Loucy (cell line): ENCODE measurements at regions not wholly inside any gene's neighbourhood (a gene's known extent, or its start where the extent isn't known, plus 50 kb on each side); places are given as distances from the start of the nearest gene placed in this dataset.

Experiments
- CTCF ChIP-seq: fragments of 200-600 bp; sonication (generic); conservative IDR thresholded peaks from 2 replicates; pipeline ENCODE4 v1.5.1; 2014; ENCODE audit warnings: mild to moderate bottlenecking, antibody characterized with exemption, low read length
- EZH2phosphoT487 ChIP-seq: fragments of 200-600 bp; IDR thresholded peaks from 2 replicates; pipeline ENCODE4 v1.6.1; 2018; ENCODE audit warnings: antibody characterized with exemption, mild to moderate bottlenecking, moderate library complexity, borderline replicate concordance

- TF ChIP-seq CTCF (no peak), EZH2phosphoT487 (no peak)
Observed at GRCh38 chr5:120219988-120220387, 244.1 kb upstream of the PRR16 start.
